Keratinocyte (primary cell): ENCODE measurements at regions not wholly inside any gene's neighbourhood (a gene's known extent, or its start where the extent isn't known, plus 50 kb on each side); places are given as distances from the start of the nearest gene placed in this dataset.

Experiments
- EZH2 ChIP-seq: IDR thresholded peaks from one replicate; pipeline ENCODE4 v1.6.1; 2012; ENCODE audit warnings: inconsistent platforms, mild to moderate bottlenecking, low read length, moderate library complexity
- TF ChIP-seq, protein P1 (sequence below), 3 experiments: IDR thresholded peaks in 1 of 3; conservative IDR thresholded peaks in 1 of 3; optimal IDR thresholded peaks in 1 of 3; 2 replicates in 2 of 3; 3 replicates in 1 of 3; pipeline versions ENCODE3 to v1.5.1; 2011; ENCODE audit warnings: low read length in 3 of 3, mild to moderate bottlenecking in 3 of 3, moderate library complexity in 2 of 3, control low read depth in 1 of 3, inconsistent platforms in 1 of 3; ENCODE audit not compliant: insufficient read depth in 2 of 3; ENCODE audit errors: extremely low read depth in 1 of 3

DNA sequence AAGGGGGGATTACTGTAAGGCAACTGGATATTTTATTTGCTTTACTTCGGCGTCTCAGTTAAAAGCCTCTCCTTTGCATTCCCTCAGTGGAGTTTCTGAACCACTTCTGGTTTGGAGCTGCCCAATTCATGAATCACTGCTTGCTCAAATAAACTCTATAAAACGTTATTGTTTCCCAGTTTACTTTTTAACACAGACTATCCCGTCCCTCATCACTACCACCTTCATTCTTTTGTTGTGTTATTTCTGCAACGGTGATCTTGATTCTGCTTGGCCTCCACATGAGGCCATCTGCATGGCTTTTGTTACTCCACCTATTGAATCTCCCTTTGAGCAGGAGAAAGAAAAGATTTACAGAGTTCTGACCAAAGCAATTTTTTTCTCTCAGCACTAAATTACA lies 104.0 kb upstream of the PLEKHA5 start:
- TF ChIP-seq, protein P1, sequence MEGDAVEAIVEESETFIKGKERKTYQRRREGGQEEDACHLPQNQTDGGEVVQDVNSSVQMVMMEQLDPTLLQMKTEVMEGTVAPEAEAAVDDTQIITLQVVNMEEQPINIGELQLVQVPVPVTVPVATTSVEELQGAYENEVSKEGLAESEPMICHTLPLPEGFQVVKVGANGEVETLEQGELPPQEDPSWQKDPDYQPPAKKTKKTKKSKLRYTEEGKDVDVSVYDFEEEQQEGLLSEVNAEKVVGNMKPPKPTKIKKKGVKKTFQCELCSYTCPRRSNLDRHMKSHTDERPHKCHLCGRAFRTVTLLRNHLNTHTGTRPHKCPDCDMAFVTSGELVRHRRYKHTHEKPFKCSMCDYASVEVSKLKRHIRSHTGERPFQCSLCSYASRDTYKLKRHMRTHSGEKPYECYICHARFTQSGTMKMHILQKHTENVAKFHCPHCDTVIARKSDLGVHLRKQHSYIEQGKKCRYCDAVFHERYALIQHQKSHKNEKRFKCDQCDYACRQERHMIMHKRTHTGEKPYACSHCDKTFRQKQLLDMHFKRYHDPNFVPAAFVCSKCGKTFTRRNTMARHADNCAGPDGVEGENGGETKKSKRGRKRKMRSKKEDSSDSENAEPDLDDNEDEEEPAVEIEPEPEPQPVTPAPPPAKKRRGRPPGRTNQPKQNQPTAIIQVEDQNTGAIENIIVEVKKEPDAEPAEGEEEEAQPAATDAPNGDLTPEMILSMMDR (optimal IDR thresholded peaks at IDR 0.05 in 1 of 3, IDR thresholded peaks at IDR 0.05 in 1 of 3, conservative IDR thresholded peaks at IDR 0.05 in 1 of 3; ENCODE audit: extremely low read depth in 1 of 3, insufficient read depth in 2 of 3, low read length in 3 of 3): no peak
- TF ChIP-seq EZH2: no peak
